SK-MEL-5 (cell line): ENCODE measurements at regions not wholly inside any gene's neighbourhood (a gene's known extent, or its start where the extent isn't known, plus 50 kb on each side); places are given as distances from the start of the nearest gene placed in this dataset.
"Not testable (repeated sequence)": the region's sequence is repeated elsewhere in the genome, so short reads cannot be mapped to it uniquely, and the experiment has no call there.

Experiments
- DNase-seq: peaks from one replicate; pipeline ENCODE4 v3.0.0-alpha.2; 2016; ENCODE audit warnings: low read depth, low spot score
- in situ Hi-C: cut with HindIII; loops from 2 replicates; pipeline ENCODE4 v1.10.0; 2016; ENCODE audit warnings: low sequenced_read_pairs, high pct_unique_total_duplicates, low pct_unique_long_range_greater_than_20kb

DNA sequence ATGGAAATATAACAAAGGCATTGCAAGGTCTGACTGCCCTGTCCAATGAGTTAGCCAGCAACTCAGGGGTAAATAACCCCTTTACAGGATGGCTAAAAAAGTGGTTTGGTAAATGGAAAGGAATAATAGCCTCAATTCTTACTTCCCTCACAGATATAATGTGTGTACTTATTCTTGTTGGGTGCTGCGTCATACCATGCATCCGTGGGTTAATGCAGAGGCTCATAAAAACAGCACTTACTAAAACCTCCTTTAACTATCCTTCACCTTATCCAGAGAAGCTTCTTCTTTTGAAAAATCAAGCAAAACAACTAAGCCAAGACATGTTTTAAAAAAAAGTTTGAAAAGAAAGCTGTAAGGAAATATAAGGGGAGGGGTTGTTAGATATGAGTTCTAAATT, 301.0 kb downstream of the PAPSS1 start:
- DNase-seq: no peak
- in situ Hi-C loops: no loop called here

- in situ Hi-C loops: not testable (repeated sequence)
Measured at GRCh38 chr4:107415490-107415889, 304.5 kb downstream of the PAPSS1 start.

GRCh38 chr4:107409872-107410271, 310.2 kb downstream of the PAPSS1 start:
- DNase-seq, in situ Hi-C loops: not testable (repeated sequence)

More at GRCh38 chr4:107415490-107415889, 304.5 kb downstream of the PAPSS1 start:
- not testable (repeated sequence) for DNase-seq

- DNase-seq: no peak
- in situ Hi-C loops: no loop called here
Measured at GRCh38 chr4:107408968-107409367, 311.1 kb downstream of the PAPSS1 start.

- no peak for DNase-seq
- in situ Hi-C loops: no loop called here
Measured at GRCh38 chr4:107404591-107405300, 315.3 kb downstream of the PAPSS1 start.

- in situ Hi-C loops: no loop called here
- DNase-seq: no peak
Measured at GRCh38 chr4:107402291-107402690, 317.7 kb downstream of the PAPSS1 start.

- in situ Hi-C loops: no loop called here
- DNase-seq: no peak
Measured at GRCh38 chr4:107392951-107393350, 327.1 kb downstream of the PAPSS1 start.

DNA sequence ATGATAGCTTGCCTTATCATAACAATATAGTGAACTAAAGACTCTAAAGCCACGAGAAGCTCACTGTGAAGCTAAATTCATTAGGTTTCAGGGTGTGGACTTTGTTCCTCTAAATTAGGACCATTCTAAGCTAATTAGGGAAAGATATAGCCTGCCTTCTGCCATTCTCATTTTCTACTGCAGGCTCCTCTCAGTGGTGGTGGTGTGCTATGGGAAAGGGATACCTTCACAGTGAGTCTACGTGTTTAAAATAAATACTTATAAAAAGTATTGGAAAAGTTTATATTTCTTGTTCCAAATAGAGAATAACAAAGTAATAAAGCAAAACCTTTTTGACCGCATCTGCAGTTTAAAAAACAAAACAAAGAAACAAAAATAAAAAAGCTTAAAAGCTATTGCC, 327.7 kb downstream of the PAPSS1 start:
- DNase-seq: no peak
- in situ Hi-C loops: no loop called here

DNA sequence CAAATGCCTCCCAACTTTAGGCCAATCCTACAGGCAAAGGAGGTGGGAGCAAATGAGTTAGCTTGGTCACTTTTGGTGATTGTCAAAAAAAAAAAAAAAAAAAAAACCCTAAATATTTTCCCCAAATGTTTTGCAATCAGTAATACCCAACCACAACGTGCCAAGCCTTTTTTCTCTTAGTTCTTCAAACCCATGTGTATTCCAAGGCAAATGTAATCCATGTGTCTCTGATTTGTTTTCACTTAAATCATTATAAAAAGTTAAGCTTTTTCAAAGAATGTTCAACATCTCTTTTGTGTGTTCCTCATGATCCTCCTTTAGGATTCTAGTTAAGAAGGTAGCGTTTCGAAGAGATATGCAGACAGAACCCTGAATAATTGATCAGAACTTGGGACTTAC, 328.4 kb downstream of the PAPSS1 start:
- DNase-seq: no peak
- in situ Hi-C loops: no loop called here

DNA sequence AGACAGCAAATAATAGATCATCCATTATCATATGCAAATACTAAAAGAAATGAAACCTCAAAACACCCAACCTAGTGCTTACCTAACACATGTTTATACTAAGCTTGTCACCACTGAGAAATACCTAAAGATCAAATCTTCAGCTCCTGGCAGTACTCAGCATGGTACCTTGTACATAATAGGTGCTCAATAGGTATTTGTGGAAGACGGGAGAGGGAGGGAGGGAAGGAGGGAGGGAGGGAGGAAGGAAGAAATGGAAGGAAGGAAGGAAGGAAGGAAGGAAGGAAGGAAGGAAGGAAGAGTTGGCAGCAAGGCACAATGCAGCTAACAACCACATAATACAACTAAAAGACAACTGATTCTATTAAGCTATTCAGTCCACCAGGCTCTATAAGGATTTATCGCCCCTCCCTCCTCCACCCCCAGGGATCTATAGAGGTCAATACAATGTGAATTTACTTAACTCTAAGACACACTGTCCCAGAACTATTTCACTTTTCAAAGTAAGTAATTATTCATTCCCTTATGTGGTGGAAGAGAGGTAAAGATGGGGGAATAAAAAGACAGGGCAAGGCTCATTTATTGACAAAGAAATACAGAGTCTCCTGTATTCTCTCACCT, 328.9 kb downstream of the PAPSS1 start:
- DNase-seq: no peak
- in situ Hi-C loops: no loop called here

GRCh38 chr4:107389965-107390364, 330.1 kb downstream of the PAPSS1 start:
- in situ Hi-C loops: no loop called here

GRCh38 chr4:107388736-107389274, 331.2 kb downstream of the PAPSS1 start:
- DNase-seq: no peak
- in situ Hi-C loops: no loop called here

More at GRCh38 chr4:107389965-107390364, 330.1 kb downstream of the PAPSS1 start:
- DNase-seq: no peak

DNA sequence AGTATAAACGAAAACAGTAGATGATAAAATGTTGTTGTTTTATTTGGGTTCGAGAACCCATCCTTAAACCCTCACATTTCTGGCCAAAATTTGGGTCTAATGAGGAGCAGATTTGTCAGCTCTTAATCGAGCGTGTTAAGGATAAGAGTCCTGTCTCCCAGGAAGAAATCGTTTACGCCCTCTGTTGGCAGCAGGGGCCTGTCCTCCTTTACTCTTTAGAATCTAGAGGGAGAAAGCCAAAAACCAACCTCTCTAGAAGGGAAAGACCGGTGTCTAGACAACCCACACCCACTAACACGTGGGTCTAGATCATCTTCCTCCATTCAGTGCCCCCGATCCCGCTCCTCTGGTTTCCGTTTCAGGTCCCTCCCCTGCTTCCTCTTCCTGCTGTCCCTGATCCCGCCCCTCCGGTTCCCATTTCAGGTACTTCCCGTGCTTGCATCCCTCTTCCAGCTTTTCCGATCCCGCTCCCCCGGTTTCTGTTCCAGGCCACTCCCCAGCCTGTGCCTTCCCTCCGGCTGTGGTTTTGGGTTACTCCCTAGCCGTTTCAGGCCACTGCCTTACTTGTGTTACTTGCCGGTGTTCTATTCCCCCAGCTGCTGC, 339.1 kb downstream of the PAPSS1 start:
- peak; percentile 26 for DNase-seq
- in situ Hi-C loops: no loop called here

DNA sequence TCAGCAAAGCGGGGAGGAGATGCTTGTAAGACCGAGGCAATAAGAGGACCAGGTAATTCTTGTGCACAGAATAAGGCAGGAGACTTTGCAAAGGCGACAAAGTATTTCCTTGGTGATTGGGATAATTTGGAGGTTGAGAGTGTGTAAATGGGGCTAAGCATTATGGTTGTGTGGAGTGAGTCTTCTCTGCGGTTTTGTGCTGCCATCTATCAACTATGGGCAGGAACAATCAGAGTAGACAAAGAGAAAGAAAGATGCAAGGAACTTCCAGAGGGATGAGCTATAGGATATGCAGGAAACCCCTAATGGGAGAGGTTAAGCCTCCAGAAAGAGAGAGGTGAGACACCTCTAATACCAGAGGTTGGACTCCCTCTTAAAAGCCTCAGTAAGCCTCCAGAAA, 339.8 kb downstream of the PAPSS1 start:
- no peak for DNase-seq
- in situ Hi-C loops: no loop called here

DNA sequence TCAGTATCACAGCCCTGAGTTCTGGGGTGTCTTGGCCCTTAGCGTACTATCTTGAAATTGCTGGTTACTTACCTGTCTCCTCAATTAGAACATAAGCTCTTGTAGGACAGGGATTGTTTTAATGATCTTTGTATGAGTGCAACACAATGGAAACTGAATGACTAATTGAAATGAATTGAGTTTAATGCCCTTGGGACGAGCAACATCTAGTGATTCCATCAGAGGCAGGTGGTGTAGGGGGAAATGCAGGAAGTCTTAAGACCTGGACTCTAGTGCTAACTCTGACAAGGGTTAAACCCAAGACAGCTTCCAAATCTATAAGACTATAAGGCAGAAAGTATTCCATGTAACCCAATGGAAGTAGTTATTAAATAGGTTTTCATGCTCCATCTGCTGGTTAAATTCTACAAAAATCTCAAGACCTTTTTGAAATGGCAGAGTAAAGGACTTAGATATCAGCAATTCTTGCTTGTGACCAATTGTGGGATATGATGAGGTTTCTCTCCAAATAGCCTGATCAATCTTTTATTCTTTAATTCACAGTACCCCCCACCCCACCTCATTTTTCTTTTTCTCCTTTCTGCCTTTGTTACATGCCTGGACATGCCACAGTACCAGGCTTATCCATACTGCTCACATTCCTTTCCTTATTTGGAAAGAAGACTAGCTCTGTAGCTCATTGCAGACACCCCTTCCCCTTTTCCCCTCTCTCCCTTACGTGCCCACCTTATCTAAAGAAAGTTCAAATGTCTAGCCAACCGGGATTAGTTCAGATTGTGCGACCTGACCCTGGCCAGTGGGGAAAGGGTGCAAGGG, 340.8 kb downstream of the PAPSS1 start:
- in situ Hi-C loops: no loop called here
- peak; percentile 22 for DNase-seq

GRCh38 chr4:107376293-107376692, 340.2 kb upstream of the DKK2 start:
- DNase-seq: no peak
- in situ Hi-C loops: no loop called here

DNA sequence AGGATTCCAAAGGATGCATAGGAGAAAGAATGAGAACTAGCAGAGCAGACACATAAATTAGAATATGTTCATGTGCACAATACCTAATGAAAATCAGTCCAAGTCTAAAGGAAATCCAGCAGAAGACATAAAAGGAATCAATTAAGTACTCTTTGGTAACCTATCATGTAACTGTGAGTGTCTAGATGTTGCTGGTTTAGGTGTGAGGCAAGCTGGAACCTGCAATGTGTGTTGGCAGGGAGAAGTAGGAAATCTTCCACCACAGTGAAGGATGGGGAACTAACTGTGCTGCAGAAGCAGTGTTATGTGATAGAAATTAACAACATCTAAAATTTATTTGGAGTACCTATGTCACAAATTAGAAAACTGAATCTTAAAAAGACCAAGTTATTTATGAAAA, 330.8 kb upstream of the DKK2 start:
- DNase-seq: no peak
- in situ Hi-C loops: no loop called here
